ENCODE measurements at regions not wholly inside any gene's neighbourhood (a gene's known extent, or its start where the extent isn't known, plus 50 kb on each side); places are given as distances from the start of the nearest gene placed in this dataset.
"Not testable (repeated sequence)": the region's sequence is repeated elsewhere in the genome, so short reads cannot be mapped to it uniquely, and the experiment has no call there.

- DNase-seq, result no peak
Observed at GRCh38 chr5:17831279-17831678, 197.0 kb downstream of the TAF11L14 start.

- DNase-seq, result no peak
Observed at GRCh38 chr5:17832949-17833745, 198.9 kb downstream of the TAF11L14 start.

GRCh38 chr5:17837757-17838156, 203.5 kb downstream of the TAF11L14 start:
- no peak for DNase-seq

- no peak for DNase-seq
Observed at GRCh38 chr5:17838469-17838868, 204.2 kb downstream of the TAF11L14 start.

- no peak for DNase-seq
Observed at GRCh38 chr5:17839848-17840247, 205.6 kb downstream of the TAF11L14 start.

GRCh38 chr5:17846496-17846895, 212.2 kb downstream of the TAF11L14 start:
- DNase-seq, result no peak

GRCh38 chr5:17847286-17847685, 213.0 kb downstream of the TAF11L14 start:
- DNase-seq, result no peak

GRCh38 chr5:17852111-17852510, 217.9 kb downstream of the TAF11L14 start:
- DNase-seq, result no peak

GRCh38 chr5:17852740-17853139, 218.5 kb downstream of the TAF11L14 start:
- DNase-seq, result no peak

GRCh38 chr5:17854901-17855300, 220.6 kb downstream of the TAF11L14 start:
- no peak for DNase-seq

GRCh38 chr5:17860660-17861315, 226.5 kb downstream of the TAF11L14 start:
- DNase-seq, result no peak

GRCh38 chr5:17864903-17865302, 230.6 kb downstream of the TAF11L14 start:
- DNase-seq, result not testable (repeated sequence)

GRCh38 chr5:17865966-17866365, 231.7 kb downstream of the TAF11L14 start:
- DNase-seq, result not testable (repeated sequence)

- no peak for DNase-seq
Observed at GRCh38 chr5:17872204-17872603, 237.9 kb downstream of the TAF11L14 start.

GRCh38 chr5:17878541-17878940, 244.3 kb downstream of the TAF11L14 start:
- DNase-seq, result no peak

GRCh38 chr5:17879276-17879675, 245.0 kb downstream of the TAF11L14 start:
- no peak for DNase-seq

- DNase-seq, result no peak
Observed at GRCh38 chr5:17880869-17881268, 246.6 kb downstream of the TAF11L14 start.

GRCh38 chr5:17882760-17883488, 248.7 kb downstream of the TAF11L14 start:
- no peak for DNase-seq

GRCh38 chr5:17888155-17888554, 253.9 kb downstream of the TAF11L14 start:
- DNase-seq, result no peak

GRCh38 chr5:17890501-17890900, 256.2 kb downstream of the TAF11L14 start:
- no peak for DNase-seq

- no peak for DNase-seq
Observed at GRCh38 chr5:17891881-17892280, 257.6 kb downstream of the TAF11L14 start.

GRCh38 chr5:17893026-17893635, 258.9 kb downstream of the TAF11L14 start:
- DNase-seq, result no peak

- DNase-seq, result no peak
Observed at GRCh38 chr5:17895288-17896033, 261.2 kb downstream of the TAF11L14 start.
